Tibial nerve (tissue), 4 donors: ENCODE measurements at regions not wholly inside any gene's neighbourhood (a gene's known extent, or its start where the extent isn't known, plus 50 kb on each side); places are given as distances from the start of the nearest gene placed in this dataset.

Source experiments
- DNase-seq, 2 donors: peaks; one replicate each; pipeline ENCODE4 v3.0.0-alpha.2; 2019; ENCODE audit warnings: low spot score in 2 of 2
- H3K27ac ChIP-seq, 4 donors: fragments of 200-600 bp; sonication (generic) in 3 of 4; one replicate each; pipeline ENCODE4 v1.5.1; 2017 to 2019; ENCODE audit warnings: mild to moderate bottlenecking in 1 of 4
- H3K27me3 ChIP-seq, 2 donors: fragments of 200-600 bp; sonication (generic) in 1 of 2; one replicate each; pipeline versions ENCODE4 v1.5.1 to v1.6.0; 2017 to 2019
- H3K36me3 ChIP-seq, 3 donors: fragments of 200-600 bp; sonication (generic); one replicate each; pipeline ENCODE4 v1.5.1; 2018 to 2019
- H3K4me1 ChIP-seq, 4 donors: fragments of 200-600 bp; sonication (generic) in 3 of 4; one replicate each; pipeline ENCODE4 v1.5.1; 2017 to 2019
- H3K4me3 ChIP-seq, 4 donors: fragments of 200-600 bp; sonication (generic) in 3 of 4; one replicate each; pipeline ENCODE4 v1.5.1; 2017 to 2019; ENCODE audit warnings: mild to moderate bottlenecking in 1 of 4, moderate library complexity in 1 of 4
- H3K9me3 ChIP-seq, 4 donors: fragments of 200-600 bp; sonication (generic) in 3 of 4; one replicate each; pipeline ENCODE4 v1.5.1; 2017 to 2019
- CTCF ChIP-seq, 5 experiments: fragments of 200-600 bp in 3 of 5; fragments of 450-650 bp in 2 of 5; sonication (generic) in 3 of 5; IDR thresholded peaks; one replicate each; pipeline ENCODE4 v1.5.1; 2016 to 2019; ENCODE audit warnings: antibody characterized with exemption in 5 of 5, mild to moderate bottlenecking in 3 of 5, moderate library complexity in 2 of 5
- EP300 ChIP-seq, 2 donors: sonication (generic); formaldehyde crosslinking; IDR thresholded peaks; one replicate each; pipeline ENCODE4 v1.6.1; 2017; ENCODE audit warnings: antibody characterized with exemption in 2 of 2, mild to moderate bottlenecking in 1 of 2
- POLR2A ChIP-seq, 2 donors: fragments of 450-650 bp; IDR thresholded peaks; one replicate each; pipeline ENCODE4 v1.6.1; 2017; ENCODE audit warnings: antibody characterized with exemption in 2 of 2, mild to moderate bottlenecking in 2 of 2, moderate library complexity in 2 of 2
- WGBS, 2 donors: methylation state at CpG; one replicate each; pipeline ENCODE4 v1.1.5; 2018; 5-methylcytosine and 5-hydroxymethylcytosine counted together

- H3K4me1 ChIP-seq: peaks cover 0 to 4% (median 0%) of the 10 kb centered on the region in 4 donors
- no peaks in the 10 kb centered on the region for H3K27me3 ChIP-seq
- H3K36me3 ChIP-seq: no peaks in the 10 kb centered on the region
- no peak for DNase-seq
- no peak overlapping the region for H3K27ac ChIP-seq
- no peak for TF ChIP-seq POLR2A (IDR thresholded peaks at IDR 0.05)
- TF ChIP-seq CTCF (IDR thresholded peaks at IDR 0.05): no peak
- TF ChIP-seq EP300 (IDR thresholded peaks at IDR 0.05): no peak
- H3K9me3 ChIP-seq: no peaks in the 10 kb centered on the region
- 50% methylated on average over 9 of the region's 9 CpGs for WGBS, 2 donors
- H3K4me3 ChIP-seq: no peak overlapping the region
Observed at GRCh38 chr6:90895299-90896074, 308.6 kb upstream of the MAP3K7 start.

DNA sequence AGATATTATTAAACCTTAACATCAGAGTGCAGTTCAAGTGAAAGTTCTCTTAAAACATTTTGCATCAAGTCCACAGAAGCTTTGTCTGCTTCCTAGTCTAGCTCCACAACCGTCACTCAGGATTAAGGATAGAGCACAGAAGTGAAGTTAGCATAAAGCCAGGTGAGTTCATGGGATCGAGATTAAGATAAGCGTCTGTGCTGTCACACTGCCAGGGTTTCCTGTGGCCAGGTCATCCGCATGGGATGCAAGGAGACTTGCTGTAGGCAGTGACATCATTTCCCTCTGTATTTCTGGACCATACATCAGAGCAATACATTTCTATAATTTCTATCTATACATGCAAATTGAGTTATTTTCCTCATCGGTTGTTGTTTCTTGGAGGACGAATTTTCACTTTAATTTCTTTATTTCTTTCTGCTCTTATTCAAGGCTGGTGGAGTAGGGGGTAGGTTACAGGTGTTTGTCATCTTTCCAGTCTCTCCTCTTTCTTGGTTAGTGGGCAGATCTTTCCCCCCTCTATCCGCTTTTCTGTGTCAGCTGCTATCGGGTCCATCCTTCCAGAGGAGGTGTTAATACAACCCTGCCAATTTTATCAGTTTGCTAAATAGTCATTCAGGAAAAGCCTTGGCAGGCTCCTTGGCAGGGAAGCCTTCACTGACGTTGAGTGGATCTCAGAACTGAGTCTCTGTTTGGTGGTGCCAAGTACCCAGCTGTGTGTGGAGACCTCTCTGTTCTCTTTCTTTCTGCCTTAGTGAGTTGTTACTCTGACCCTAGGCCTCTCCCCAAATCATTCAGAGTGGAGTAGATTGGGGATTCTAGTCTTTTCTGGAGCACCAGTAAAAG lies 307.6 kb upstream of the MAP3K7 start:
- no peak for DNase-seq

DNA sequence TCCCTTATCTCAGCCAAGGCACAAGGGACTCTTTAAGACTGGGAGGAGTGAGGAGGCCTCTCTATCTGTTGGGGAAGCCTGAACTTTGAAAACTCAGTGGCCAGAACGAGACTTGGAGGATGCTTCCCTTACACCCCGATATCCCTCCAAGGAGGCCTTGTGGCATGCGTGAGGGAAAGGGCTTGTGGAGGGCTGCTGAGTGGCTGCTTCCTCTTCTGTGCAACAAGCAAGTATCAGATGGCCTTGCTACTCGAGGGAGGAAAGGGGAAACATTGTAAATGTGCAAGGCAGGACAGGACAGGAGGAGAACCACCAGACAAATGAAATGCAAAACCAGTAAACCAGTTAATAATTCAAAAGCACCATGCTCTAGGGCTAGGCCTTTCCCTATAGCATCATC lies 306.5 kb upstream of the MAP3K7 start:
- no peak overlapping the region for H3K27ac ChIP-seq

More for the DNA sequence above, 307.6 kb upstream of the MAP3K7 start:
- Histone ChIP-seq H3K4me3 (no peak overlapping the region), H3K9me3 (no peaks in the 10 kb centered on the region), H3K4me1 (peaks cover 0 to 4% (median 0%) of the 10 kb centered on the region in 4 donors), H3K36me3 (no peaks in the 10 kb centered on the region), H3K27ac (no peak overlapping the region), H3K27me3 (no peaks in the 10 kb centered on the region)
- TF ChIP-seq CTCF (IDR thresholded peaks at IDR 0.05): no peak
- TF ChIP-seq POLR2A (IDR thresholded peaks at IDR 0.05): no peak
- TF ChIP-seq EP300 (IDR thresholded peaks at IDR 0.05): no peak
- 77 to 84% methylated on average over 9 of the region's 9 CpGs for WGBS, 2 donors

DNA sequence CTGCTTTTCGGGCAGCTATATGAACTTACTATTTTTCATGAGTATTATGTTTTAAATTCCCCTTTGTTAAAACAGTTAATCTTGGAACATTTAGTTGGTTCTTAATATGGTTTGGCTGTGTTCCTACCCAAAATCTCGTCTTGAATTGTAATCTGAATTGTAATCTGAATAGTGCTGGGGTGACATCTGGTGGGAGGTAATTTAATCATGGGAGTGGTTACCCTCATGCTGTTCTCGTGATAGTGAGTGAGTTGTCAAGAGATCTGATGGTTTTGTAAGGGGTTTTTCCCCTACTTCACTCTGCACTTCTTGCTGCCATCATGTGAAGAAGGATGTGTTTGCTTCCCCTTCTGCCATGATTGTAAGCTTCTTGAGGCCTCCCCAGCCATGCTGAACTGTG lies 305.4 kb upstream of the MAP3K7 start:
- H3K9me3 ChIP-seq: no peaks in the 10 kb centered on the region
- 44 to 45% methylated on average over 3 of the region's 3 CpGs for WGBS, 2 donors

More for the DNA sequence above, 306.5 kb upstream of the MAP3K7 start:
- Histone ChIP-seq H3K4me3 (no peak overlapping the region), H3K9me3 (no peaks in the 10 kb centered on the region), H3K36me3 (no peaks in the 10 kb centered on the region), H3K27me3 (no peaks in the 10 kb centered on the region), H3K4me1 (peaks cover 0 to 4% (median 0%) of the 10 kb centered on the region in 4 donors)
- 73 to 81% methylated on average over 4 of the region's 4 CpGs for WGBS, 2 donors
- DNase-seq: no peak
- TF ChIP-seq EP300 (IDR thresholded peaks at IDR 0.05) (no peak), POLR2A (IDR thresholded peaks at IDR 0.05) (no peak), CTCF (IDR thresholded peaks at IDR 0.05) (no peak)

More for the DNA sequence above, 305.4 kb upstream of the MAP3K7 start:
- Histone ChIP-seq H3K27ac (no peak overlapping the region), H3K4me1 (peaks cover 0 to 4% (median 0%) of the 10 kb centered on the region in 4 donors), H3K4me3 (no peak overlapping the region), H3K36me3 (no peaks in the 10 kb centered on the region), H3K27me3 (no peaks in the 10 kb centered on the region)
- no peak for DNase-seq
- TF ChIP-seq POLR2A (IDR thresholded peaks at IDR 0.05) (no peak), CTCF (IDR thresholded peaks at IDR 0.05) (no peak), EP300 (IDR thresholded peaks at IDR 0.05) (no peak)
